ENCODE measurements at regions not wholly inside any gene's neighbourhood (a gene's known extent, or its start where the extent isn't known, plus 50 kb on each side); places are given as distances from the start of the nearest gene placed in this dataset.

GRCh38 chr12:93127582-93128331, 198.7 kb upstream of the EEA1 start:
- H3K79me2 ChIP-seq (ENCODE audit: insufficient read depth, low read length): no peaks in the 10 kb centered on the region
- no peaks in the 10 kb centered on the region for H3K27me3 ChIP-seq (ENCODE audit: insufficient read depth, low read length)
- H2AFZ ChIP-seq (ENCODE audit: low read length): peak overlapping the region; percentile 49
- H3K4me1 ChIP-seq (ENCODE audit: insufficient read depth, low read length): peaks cover 19% of the 10 kb centered on the region
- TF ChIP-seq CTCF (IDR thresholded peaks at IDR 0.05; ENCODE audit: extremely low read depth, low read depth, low read length): peak; percentile 67
- H3K27ac ChIP-seq (ENCODE audit: low read depth, low read length): peak overlapping the region; percentile 8
- no peak for DNase-seq (ENCODE audit: insufficient read length, low spot score, missing footprints)
- peak overlapping the region; percentile 51 for H3K4me2 ChIP-seq (ENCODE audit: insufficient read depth, low read length)
- H3K4me3 ChIP-seq (ENCODE audit: insufficient read depth, low read length): no peak overlapping the region
- H4K20me1 ChIP-seq (ENCODE audit: insufficient read depth, low read length): no peaks in the 10 kb centered on the region
- H3K9me3 ChIP-seq (ENCODE audit: low read depth, low read length): no peaks in the 10 kb centered on the region
- no peaks in the 10 kb centered on the region for H3K36me3 ChIP-seq (ENCODE audit: insufficient read depth, low read length)

- Histone ChIP-seq H4K20me1 (ENCODE audit: insufficient read depth, low read length) (no peaks in the 10 kb centered on the region), H3K27ac (ENCODE audit: low read depth, low read length) (peak overlapping the region; percentile 8), H3K36me3 (ENCODE audit: insufficient read depth, low read length) (no peaks in the 10 kb centered on the region), H3K4me2 (ENCODE audit: insufficient read depth, low read length) (peak overlapping the region; percentile 51), H3K4me3 (ENCODE audit: insufficient read depth, low read length) (no peak overlapping the region), H3K9me3 (ENCODE audit: low read depth, low read length) (no peaks in the 10 kb centered on the region), H3K4me1 (ENCODE audit: insufficient read depth, low read length) (peaks cover 17% of the 10 kb centered on the region), H3K79me2 (ENCODE audit: insufficient read depth, low read length) (no peaks in the 10 kb centered on the region), H2AFZ (ENCODE audit: low read length) (no peak overlapping the region), H3K27me3 (ENCODE audit: insufficient read depth, low read length) (no peaks in the 10 kb centered on the region)
- no peak for DNase-seq (ENCODE audit: insufficient read length, low spot score, missing footprints)
- TF ChIP-seq CTCF (IDR thresholded peaks at IDR 0.05; ENCODE audit: extremely low read depth, low read depth, low read length): no peak
Observed at GRCh38 chr12:93128332-93128707, 199.2 kb upstream of the EEA1 start.

GRCh38 chr12:93130366-93131054, 201.4 kb upstream of the EEA1 start:
- Histone ChIP-seq H3K27me3 (ENCODE audit: insufficient read depth, low read length) (no peaks in the 10 kb centered on the region), H3K9me3 (ENCODE audit: low read depth, low read length) (no peaks in the 10 kb centered on the region), H3K36me3 (ENCODE audit: insufficient read depth, low read length) (no peaks in the 10 kb centered on the region), H3K4me2 (ENCODE audit: insufficient read depth, low read length) (no peak overlapping the region), H3K27ac (ENCODE audit: low read depth, low read length) (no peak overlapping the region), H4K20me1 (ENCODE audit: insufficient read depth, low read length) (no peaks in the 10 kb centered on the region), H2AFZ (ENCODE audit: low read length) (no peak overlapping the region), H3K79me2 (ENCODE audit: insufficient read depth, low read length) (no peaks in the 10 kb centered on the region), H3K4me3 (ENCODE audit: insufficient read depth, low read length) (no peak overlapping the region), H3K4me1 (ENCODE audit: insufficient read depth, low read length) (peaks cover 19% of the 10 kb centered on the region)
- DNase-seq (ENCODE audit: insufficient read length, low spot score, missing footprints): no peak
- TF ChIP-seq CTCF (IDR thresholded peaks at IDR 0.05; ENCODE audit: extremely low read depth, low read depth, low read length): no peak

GRCh38 chr12:93133361-93133760, 204.3 kb upstream of the EEA1 start:
- H3K27me3 ChIP-seq (ENCODE audit: insufficient read depth, low read length): no peaks in the 10 kb centered on the region
- H3K4me1 ChIP-seq (ENCODE audit: insufficient read depth, low read length): peaks cover 22% of the 10 kb centered on the region
- no peak overlapping the region for H3K4me2 ChIP-seq (ENCODE audit: insufficient read depth, low read length)
- no peaks in the 10 kb centered on the region for H3K9me3 ChIP-seq (ENCODE audit: low read depth, low read length)
- no peaks in the 10 kb centered on the region for H3K36me3 ChIP-seq (ENCODE audit: insufficient read depth, low read length)
- no peak overlapping the region for H3K4me3 ChIP-seq (ENCODE audit: insufficient read depth, low read length)
- no peak overlapping the region for H2AFZ ChIP-seq (ENCODE audit: low read length)
- no peak for DNase-seq (ENCODE audit: insufficient read length, low spot score, missing footprints)
- H3K79me2 ChIP-seq (ENCODE audit: insufficient read depth, low read length): no peaks in the 10 kb centered on the region
- no peaks in the 10 kb centered on the region for H4K20me1 ChIP-seq (ENCODE audit: insufficient read depth, low read length)
- no peak for TF ChIP-seq CTCF (IDR thresholded peaks at IDR 0.05; ENCODE audit: extremely low read depth, low read depth, low read length)
- no peak overlapping the region for H3K27ac ChIP-seq (ENCODE audit: low read depth, low read length)

Measured in osteoblast (primary cell).